ENCODE measurements at regions not wholly inside any gene's neighbourhood (a gene's known extent, or its start where the extent isn't known, plus 50 kb on each side); places are given as distances from the start of the nearest gene placed in this dataset.
"Not testable (repeated sequence)": the region's sequence is repeated elsewhere in the genome, so short reads cannot be mapped to it uniquely, and the experiment has no call there.

- H3K27ac ChIP-seq (ENCODE audit: low read depth, low read length): not testable (repeated sequence)
These were observed 67.4 kb upstream of the KLF7 start for GRCh38 chr2:207233141-207233540.

DNA sequence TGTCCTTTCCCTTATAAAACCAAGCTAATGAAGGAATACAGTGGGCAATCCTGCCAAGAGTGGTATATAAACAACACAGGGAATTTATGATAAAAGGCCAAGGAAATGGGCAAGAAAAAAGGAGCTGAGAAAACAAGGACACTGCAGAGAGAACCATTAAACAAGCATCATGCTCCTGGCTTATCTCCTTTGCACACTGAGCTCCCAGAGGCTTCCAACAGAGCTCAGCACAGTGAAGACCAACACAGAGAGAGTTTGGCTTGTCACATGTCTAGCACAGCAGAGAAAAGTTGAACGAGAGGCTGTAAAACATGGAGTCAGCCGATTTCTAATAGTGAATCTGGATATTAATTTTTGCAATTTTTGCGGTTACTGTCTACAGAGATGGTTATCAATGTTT is 68.0 kb upstream of the KLF7 start:
- WGBS, 3 donors: 33 to 87% (median 80%) methylated on average over 3 of the region's 3 CpGs
- H3K27ac ChIP-seq (ENCODE audit: low read depth, low read length): no peak overlapping the region

- WGBS, 3 donors: 73 to 77% (median 74%) methylated on average over 4 of the region's 4 CpGs
- H3K27ac ChIP-seq (ENCODE audit: low read depth, low read length): no peak overlapping the region
These were observed 69.9 kb upstream of the KLF7 start for GRCh38 chr2:207235621-207236020.

- WGBS, 3 donors: 56 to 86% (median 70%) methylated on average over 2 of the region's 2 CpGs
- H3K27ac ChIP-seq (ENCODE audit: low read depth, low read length): no peak overlapping the region
These were observed 70.6 kb upstream of the KLF7 start for GRCh38 chr2:207236156-207236935.

DNA sequence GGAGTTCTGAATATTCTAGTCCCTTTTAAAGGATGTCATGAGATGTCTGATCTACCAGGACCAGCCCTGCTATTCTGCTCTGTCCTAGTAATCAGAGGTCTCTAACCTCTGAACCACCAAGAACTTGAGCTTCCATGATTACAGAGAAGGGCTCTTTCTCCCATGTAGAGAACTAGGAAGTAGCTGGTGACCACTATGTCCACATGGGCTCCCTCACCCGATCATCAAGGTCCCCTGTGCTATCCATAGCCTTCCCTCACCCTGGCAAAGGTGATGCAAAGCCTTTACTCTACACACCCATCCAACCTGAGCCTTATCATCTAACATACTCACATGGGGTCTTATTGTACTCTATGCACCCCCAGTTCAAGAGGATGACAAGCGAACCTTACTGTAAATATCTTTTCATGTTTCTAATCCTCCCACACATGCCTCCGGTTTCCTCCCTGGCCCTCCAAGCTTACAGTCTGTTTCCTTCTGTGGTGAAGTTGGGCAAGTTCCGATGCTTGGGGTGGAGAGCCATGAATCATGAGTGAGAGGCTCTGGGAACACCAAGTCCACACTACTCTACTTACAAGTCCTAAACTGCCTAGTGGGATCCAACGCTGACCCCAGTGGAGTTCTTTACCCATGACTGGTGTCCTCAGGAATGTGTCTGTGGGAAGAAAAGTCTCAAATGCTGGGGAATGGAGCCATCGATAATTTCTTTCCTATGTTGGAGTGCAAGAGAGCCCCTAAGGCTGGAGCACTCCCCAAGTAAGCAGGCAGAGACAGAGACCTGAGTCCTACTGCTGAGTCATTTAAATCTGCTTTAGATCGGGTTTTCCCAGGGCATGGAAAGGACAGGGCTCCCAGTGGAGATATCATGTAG is 73.3 kb upstream of the KLF7 start:
- 34 to 65% (median 39%) methylated on average over 7 of the region's 7 CpGs for WGBS, 3 donors
- H3K27ac ChIP-seq (ENCODE audit: low read depth, low read length): no peak overlapping the region

DNA sequence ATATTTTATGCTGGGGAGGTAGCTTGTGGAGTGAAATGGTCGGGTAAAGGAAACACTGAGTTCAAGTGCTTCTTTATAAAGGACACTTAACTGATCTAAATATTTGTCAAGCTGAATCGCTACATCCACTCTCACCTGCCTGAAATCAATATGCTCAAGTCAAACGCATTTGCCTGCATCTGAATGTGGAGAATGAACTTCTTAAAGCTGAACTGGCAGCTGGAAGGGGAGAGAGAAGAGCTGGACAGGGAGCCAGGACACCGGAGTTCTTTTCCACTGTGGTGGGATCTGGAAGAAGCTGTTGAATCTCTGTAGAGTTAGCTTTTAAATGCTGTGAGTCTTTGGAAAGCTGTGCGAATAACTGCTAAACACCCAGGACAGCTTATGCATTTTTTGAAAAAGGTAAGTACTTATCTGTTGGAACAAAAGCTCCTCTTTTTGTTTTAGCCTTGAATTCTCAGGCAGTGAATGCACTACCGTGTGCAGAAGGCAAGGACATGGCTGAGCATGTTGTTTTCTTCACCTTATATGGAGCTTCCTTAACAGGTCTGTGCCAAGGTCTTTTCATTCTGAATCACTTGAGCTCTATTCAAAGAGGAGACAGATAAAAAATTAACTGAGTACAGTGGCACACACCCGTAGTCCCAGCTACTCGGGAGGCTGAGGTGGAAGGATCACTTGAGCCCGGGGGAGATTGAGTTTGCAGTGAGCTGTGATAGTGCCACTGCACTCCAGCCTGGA is 74.2 kb upstream of the KLF7 start:
- 46 to 59% (median 57%) methylated on average over 9 of the region's 9 CpGs for WGBS, 3 donors
- no peak overlapping the region for H3K27ac ChIP-seq (ENCODE audit: low read depth, low read length)

GRCh38 chr2:207240649-207241048 is 74.9 kb upstream of the KLF7 start:
- 54 to 68% (median 67%) methylated on average over 1 of the region's 1 CpG for WGBS, 3 donors
- no peak overlapping the region for H3K27ac ChIP-seq (ENCODE audit: low read depth, low read length)

- WGBS, 3 donors: 71 to 72% (median 72%) methylated on average over 3 of the region's 3 CpGs
These were observed 75.5 kb upstream of the KLF7 start for GRCh38 chr2:207241198-207241597.

GRCh38 chr2:207243601-207244000 is 77.9 kb upstream of the KLF7 start:
- WGBS, 3 donors: 69 to 96% (median 88%) methylated on average over 1 of the region's 1 CpG
- no peak overlapping the region for H3K27ac ChIP-seq (ENCODE audit: low read depth, low read length)

More at GRCh38 chr2:207241198-207241597, 75.5 kb upstream of the KLF7 start:
- H3K27ac ChIP-seq (ENCODE audit: low read depth, low read length): no peak overlapping the region

DNA sequence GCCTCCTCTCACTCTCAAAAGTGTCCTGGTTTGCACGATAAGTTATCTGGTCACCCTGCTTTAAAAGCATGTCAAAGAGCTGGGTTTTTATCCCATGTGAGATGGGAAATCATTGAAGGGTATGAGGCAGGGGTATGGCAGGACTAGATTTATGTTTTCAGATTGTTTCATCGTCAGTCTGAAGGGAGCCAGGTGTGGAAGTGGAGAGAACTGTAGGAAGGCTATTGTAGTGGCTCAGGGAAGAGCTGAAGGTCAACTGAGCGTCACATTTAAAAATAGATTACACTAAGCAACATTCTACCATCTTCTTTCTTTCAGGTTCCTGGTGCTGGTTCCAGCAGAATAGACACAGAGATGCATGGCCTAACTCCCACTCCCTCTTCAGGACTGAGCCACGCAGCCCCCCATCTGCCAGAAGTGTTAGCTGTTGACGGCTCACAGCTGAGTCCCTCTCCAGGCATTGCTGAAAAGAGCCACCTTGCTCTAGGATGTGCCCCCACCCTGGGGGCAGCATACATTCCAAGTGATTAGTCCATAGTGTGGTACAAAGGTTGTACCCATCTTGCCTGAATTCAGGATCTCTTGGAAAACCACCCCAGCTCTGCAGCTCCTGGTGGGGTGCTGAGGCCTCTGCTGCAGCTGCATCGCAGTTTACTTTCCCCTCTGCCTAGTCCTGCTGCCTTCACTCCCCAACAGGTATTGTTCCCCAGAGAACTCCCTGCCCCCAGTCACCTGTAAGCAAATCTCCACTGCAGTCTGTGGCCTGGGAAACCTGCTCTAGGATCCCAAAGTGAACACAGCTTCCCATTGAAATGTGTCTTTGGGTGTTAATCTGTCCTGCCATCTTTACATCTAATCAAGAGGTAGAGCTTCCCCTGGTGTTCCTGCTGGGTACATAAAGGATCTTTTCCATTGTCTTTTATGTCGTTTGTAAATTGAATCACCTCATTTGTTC is 79.5 kb upstream of the KLF7 start:
- WGBS, 3 donors: 56 to 88% (median 87%) methylated on average over 7 of the region's 7 CpGs
- no peak overlapping the region for H3K27ac ChIP-seq (ENCODE audit: low read depth, low read length)

- 88 to 92% (median 90%) methylated on average over 4 of the region's 4 CpGs for WGBS, 3 donors
These were observed 83.1 kb upstream of the KLF7 start for GRCh38 chr2:207248702-207249377.

DNA sequence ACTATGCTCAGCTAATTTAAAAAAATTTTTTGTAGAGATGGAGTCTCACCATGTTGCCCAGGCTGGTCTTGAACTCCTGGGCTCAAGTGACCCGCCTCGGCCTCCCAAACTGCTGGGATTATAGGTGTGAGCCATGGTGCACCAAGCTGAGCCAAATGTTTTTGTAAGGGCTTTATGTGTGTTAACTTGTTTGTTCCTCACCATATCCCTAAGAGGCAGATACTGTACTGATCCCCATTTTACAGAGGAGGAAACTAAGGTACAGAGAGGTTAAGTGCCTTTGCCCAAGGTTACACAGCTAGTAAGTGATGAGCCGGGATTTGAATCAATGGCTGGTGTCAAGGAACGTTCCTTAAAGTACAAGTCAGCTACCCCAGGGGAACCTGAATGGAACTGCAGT is 85.3 kb upstream of the KLF7 start:
- 80 to 97% (median 93%) methylated on average over 4 of the region's 4 CpGs for WGBS, 3 donors
- no peak overlapping the region for H3K27ac ChIP-seq (ENCODE audit: low read depth, low read length)

More at GRCh38 chr2:207248702-207249377, 83.1 kb upstream of the KLF7 start:
- H3K27ac ChIP-seq (ENCODE audit: low read depth, low read length): no peak overlapping the region

DNA sequence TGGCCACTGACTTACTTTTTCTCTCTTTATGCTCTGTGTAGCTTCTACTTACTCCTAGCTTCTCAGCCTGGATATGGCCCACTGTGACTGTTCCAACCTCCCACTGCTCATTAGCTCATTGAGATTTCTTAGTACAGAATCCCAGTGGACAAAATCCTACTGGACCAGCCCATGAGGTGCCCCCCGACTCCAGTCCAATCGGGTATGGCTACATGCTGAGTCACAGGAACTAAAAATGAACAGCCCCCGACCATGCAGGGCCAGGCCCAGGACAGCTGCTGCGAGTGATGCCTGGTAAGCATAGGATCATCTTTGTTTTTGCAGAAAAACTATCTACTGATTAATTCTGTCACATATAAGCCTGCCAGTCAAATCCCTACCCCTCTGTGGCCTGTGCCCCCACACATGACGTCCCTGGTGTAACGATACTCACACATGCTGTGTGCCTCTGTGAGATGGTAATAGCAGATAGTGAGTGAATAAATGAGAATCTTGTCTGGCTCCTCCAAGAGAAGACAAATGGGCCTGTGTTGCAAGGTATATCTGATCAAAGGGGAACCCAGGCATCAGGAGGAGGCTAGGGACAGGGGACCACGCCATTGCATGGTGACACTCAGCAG is 85.9 kb upstream of the KLF7 start:
- WGBS, 3 donors: 71 to 77% (median 72%) methylated on average over 7 of the region's 7 CpGs
- H3K27ac ChIP-seq (ENCODE audit: low read depth, low read length): no peak overlapping the region

- H3K27ac ChIP-seq (ENCODE audit: low read depth, low read length): no peak overlapping the region
- WGBS, 3 donors: 83 to 100% (median 96%) methylated on average over 1 of the region's 1 CpG
These were observed 86.7 kb upstream of the KLF7 start for GRCh38 chr2:207252416-207252815.

DNA sequence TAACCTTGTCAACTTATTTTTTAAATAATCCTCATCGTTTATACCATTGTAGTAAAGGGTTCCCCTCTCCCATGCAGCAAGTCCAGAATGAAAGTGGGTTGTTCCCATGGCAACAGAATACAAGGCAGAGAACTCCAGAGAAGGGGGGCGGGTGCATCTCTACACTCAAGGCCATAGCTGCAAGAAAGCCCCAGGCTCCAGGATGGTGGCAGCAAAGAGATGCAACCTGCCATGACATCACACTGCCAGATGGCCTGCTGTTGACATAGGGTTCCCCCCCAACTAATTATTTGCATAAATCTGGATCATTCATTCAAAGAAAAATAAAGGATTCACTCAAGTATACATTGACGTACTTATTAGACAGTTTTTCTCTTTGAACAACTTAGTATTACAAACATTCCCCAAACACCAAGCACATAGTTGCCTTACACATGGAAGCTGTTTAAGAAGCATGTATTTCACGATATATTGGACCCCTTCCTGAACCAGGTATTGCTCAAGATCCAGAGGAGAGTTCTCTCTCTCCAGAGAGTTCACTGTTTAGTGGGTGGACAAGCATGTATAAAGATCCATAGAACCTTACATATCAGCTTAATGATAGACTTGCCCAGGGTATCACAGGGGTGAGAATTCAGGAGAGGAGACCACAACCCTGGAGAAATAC is 87.4 kb upstream of the KLF7 start:
- H3K27ac ChIP-seq (ENCODE audit: low read depth, low read length): no peak overlapping the region
- WGBS, 3 donors: 47 to 87% (median 85%) methylated on average over 4 of the region's 4 CpGs

DNA sequence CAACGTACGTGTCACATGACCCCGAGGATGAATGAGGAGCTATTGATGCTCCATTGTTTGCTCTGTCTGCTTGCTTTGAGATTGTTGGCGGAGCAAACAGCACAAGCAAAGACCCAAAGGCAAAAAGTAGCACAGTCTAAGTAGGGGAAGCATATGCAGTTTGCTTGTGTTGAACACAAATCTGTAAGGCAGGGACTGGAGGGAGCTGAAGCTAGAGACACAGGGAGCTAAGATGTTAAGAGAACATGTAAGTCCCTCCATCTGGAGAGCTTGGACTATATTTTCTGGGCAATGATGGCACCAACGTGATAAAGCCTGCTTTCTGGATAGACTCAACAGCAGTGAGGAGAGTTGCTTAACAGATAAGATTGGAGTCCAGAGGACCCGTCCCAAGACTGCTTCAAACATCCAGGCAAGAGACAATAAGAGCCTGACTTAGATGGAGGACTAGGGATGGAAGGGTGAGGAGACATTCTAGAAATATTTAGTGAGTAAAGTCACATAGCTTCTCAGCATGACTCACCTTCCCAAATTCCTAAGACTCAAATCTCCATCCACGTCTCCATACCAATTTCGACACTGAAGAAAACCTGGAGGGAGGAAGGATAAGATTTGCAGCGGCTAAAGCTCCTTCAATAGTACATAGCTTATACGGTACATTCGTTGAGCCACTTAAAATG is 88.1 kb upstream of the KLF7 start:
- WGBS, 3 donors: 50 to 75% (median 74%) methylated on average over 11 of the region's 11 CpGs
- H3K27ac ChIP-seq (ENCODE audit: low read depth, low read length): no peak overlapping the region

Data from adipose tissue (tissue), 3 donors.